GM19351 (cell line): ENCODE measurements at regions not wholly inside any gene's neighbourhood (a gene's known extent, or its start where the extent isn't known, plus 50 kb on each side); places are given as distances from the start of the nearest gene placed in this dataset.

Experiments used
- ATAC-seq: cut with Tn5 transposase; IDR thresholded peaks from one replicate; pipeline ENCODE4 v1.9.1; 2021; ENCODE audit warnings: mild to moderate bottlenecking, moderate library complexity; ENCODE audit not compliant: unreplicated experiment

- ATAC-seq: no peak
These were observed 2889.6 kb upstream of the PCDH20 start for GRCh38 chr13:64305246-64305645.

GRCh38 chr13:64300239-64300638 is 2884.6 kb upstream of the PCDH20 start:
- no peak for ATAC-seq

GRCh38 chr13:64293923-64294322 is 2878.3 kb upstream of the PCDH20 start:
- no peak for ATAC-seq

GRCh38 chr13:64289702-64290101 is 2874.1 kb upstream of the PCDH20 start:
- no peak for ATAC-seq

- ATAC-seq: no peak
These were observed 2868.3 kb upstream of the PCDH20 start for GRCh38 chr13:64283926-64284325.

GRCh38 chr13:64278493-64278892 is 2862.8 kb upstream of the PCDH20 start:
- ATAC-seq: no peak

- ATAC-seq: no peak
These were observed 2861.4 kb upstream of the PCDH20 start for GRCh38 chr13:64277097-64277496.

- no peak for ATAC-seq
These were observed 2860.6 kb upstream of the PCDH20 start for GRCh38 chr13:64276232-64276631.

GRCh38 chr13:64274481-64275217 is 2859.0 kb upstream of the PCDH20 start:
- no peak for ATAC-seq

- ATAC-seq: no peak
These were observed 2858.1 kb upstream of the PCDH20 start for GRCh38 chr13:64273780-64274179.

GRCh38 chr13:64272681-64273080 is 2857.0 kb upstream of the PCDH20 start:
- ATAC-seq: no peak

GRCh38 chr13:64266024-64266423 is 2850.4 kb upstream of the PCDH20 start:
- no peak for ATAC-seq

GRCh38 chr13:64263285-64263684 is 2847.6 kb upstream of the PCDH20 start:
- no peak for ATAC-seq

- ATAC-seq: no peak
These were observed 2841.1 kb upstream of the PCDH20 start for GRCh38 chr13:64256751-64257150.

- no peak for ATAC-seq
These were observed 2840.3 kb upstream of the PCDH20 start for GRCh38 chr13:64255988-64256387.

- no peak for ATAC-seq
These were observed 2832.9 kb upstream of the PCDH20 start for GRCh38 chr13:64248371-64249065.

GRCh38 chr13:64239372-64239771 is 2823.7 kb upstream of the PCDH20 start:
- ATAC-seq: no peak

- no peak for ATAC-seq
These were observed 2818.6 kb upstream of the PCDH20 start for GRCh38 chr13:64234255-64234654.

- no peak for ATAC-seq
These were observed 2807.4 kb upstream of the PCDH20 start for GRCh38 chr13:64223016-64223415.

GRCh38 chr13:64206430-64207225 is 2791.0 kb upstream of the PCDH20 start:
- no peak for ATAC-seq

- ATAC-seq: no peak
These were observed 2786.9 kb upstream of the PCDH20 start for GRCh38 chr13:64202517-64202916.

- ATAC-seq: no peak
These were observed 2781.6 kb upstream of the PCDH20 start for GRCh38 chr13:64197232-64197631.
